ENCODE measurements at regions not wholly inside any gene's neighbourhood (a gene's known extent, or its start where the extent isn't known, plus 50 kb on each side); places are given as distances from the start of the nearest gene placed in this dataset.

- TF ChIP-seq FOXP2 (optimal IDR thresholded peaks at IDR 0.05; ENCODE audit: control extremely low read depth, extremely low read length, insufficient read depth): no peak
- TF ChIP-seq EZH2 (IDR thresholded peaks at IDR 0.05): no peak
These were observed 73.6 kb upstream of the GNAZ start for GRCh38 chr22:22996511-22997261.
